Adrenal gland (tissue), 9 donors: ENCODE measurements at regions not wholly inside any gene's neighbourhood (a gene's known extent, or its start where the extent isn't known, plus 50 kb on each side); places are given as distances from the start of the nearest gene placed in this dataset.
A peak's percentile ranks its signal among the peaks of the same experiment; 100 is the strongest.

Source experiments
- DNase-seq, 7 donors: peaks; one replicate each; pipeline ENCODE4 v3.0.0-alpha.2; 2019 to 2020
- H3K27ac ChIP-seq, 5 donors: fragments of 200-600 bp; sonication (generic) in 4 of 5; 1 replicate in 3 of 5; 2 replicates in 2 of 5; pipeline versions ENCODE4 v1.5.1 to v1.8.0; 2016 to 2020; ENCODE audit warnings: mild to moderate bottlenecking in 1 of 5
- H3K27me3 ChIP-seq: fragments of 200-600 bp; 2 replicates; pipeline ENCODE4 v1.8.0; 2021
- H3K36me3 ChIP-seq, 2 donors: fragments of 200-600 bp; replicated peaks in 1 of 2; 1 replicate in 1 of 2; 2 replicates in 1 of 2; pipeline versions ENCODE4 v1.5.1 to v1.8.0; 2018 to 2022
- H3K4me1 ChIP-seq, 2 donors: fragments of 200-600 bp; replicated peaks in 1 of 2; 1 replicate in 1 of 2; 2 replicates in 1 of 2; pipeline versions ENCODE4 v1.5.1 to v1.8.0; 2018 to 2021
- H3K4me3 ChIP-seq, 4 donors: fragments of 200-600 bp; sonication (generic) in 3 of 4; one replicate each; pipeline ENCODE4 v1.5.1; 2016 to 2018
- H3K9me3 ChIP-seq, 3 donors: fragments of 200-600 bp; sonication (generic) in 1 of 3; replicated peaks in 1 of 3; 1 replicate in 2 of 3; 2 replicates in 1 of 3; pipeline versions ENCODE4 v1.5.1 to v1.8.0; 2016 to 2021
- CTCF ChIP-seq, 6 experiments: fragments of 450-650 bp in 4 of 6; fragments of 200-600 bp in 2 of 6; sonication (generic) in 1 of 6; IDR thresholded peaks; 1 replicate in 5 of 6; 2 replicates in 1 of 6; pipeline versions ENCODE4 v1.5.1 to v1.8.0; 2016 to 2021; ENCODE audit warnings: antibody characterized with exemption in 6 of 6, mild to moderate bottlenecking in 2 of 6, moderate library complexity in 1 of 6
- POLR2A ChIP-seq, 2 donors: fragments of 450-650 bp; IDR thresholded peaks; one replicate each; pipeline ENCODE4 v1.6.1; 2017; ENCODE audit warnings: antibody characterized with exemption in 2 of 2, mild to moderate bottlenecking in 2 of 2, moderate library complexity in 1 of 2
- WGBS, 4 donors: extraction: QIAGEN DNeasy Blood & Tissue Kit in 2 of 4; methylation state at CpG; one replicate each; pipeline versions ENCODE4 v1.1.5 to v1.1.7; 2013 to 2017; 5-methylcytosine and 5-hydroxymethylcytosine counted together
- intact Hi-C, 2 donors: fragments of 100-400 bp; cut with DNase I; formaldehyde crosslinking; loops; one replicate each; pipeline versions ENCODE4 v1.14.1 to v1.15.0; 2022 to 2023
- donor health status: healthy with polysubstance abuse.
- donor health status: Bipolar disorder and iron deficiency.
- donor health status: DM: yes; HTN: yes; CAD: no.
- donor health status: DM: no; HTN: no; CAD: no.
- donor health status: DM: no; HTN: no; CAD: no.

- H3K4me1 ChIP-seq = no peaks in the 10 kb centered on the region
- H3K9me3 ChIP-seq = no peaks in the 10 kb centered on the region
- no peak overlapping the region for H3K4me3 ChIP-seq
- DNase-seq = no peak
- WGBS, 4 donors = 61 to 94% (median 76%) methylated on average over 1 of the region's 1 CpG
- H3K36me3 ChIP-seq = no peaks in the 10 kb centered on the region
- H3K27ac ChIP-seq = no peak overlapping the region
- intact Hi-C loops = no loop called here
- TF ChIP-seq POLR2A (IDR thresholded peaks at IDR 0.05) (no peak), CTCF (IDR thresholded peaks at IDR 0.05) (no peak)
- H3K27me3 ChIP-seq = no peaks in the 10 kb centered on the region
Observed at GRCh38 chr20:6921717-6922386, 154.4 kb downstream of the BMP2 start.

GRCh38 chr20:6924681-6925080 lies 157.2 kb downstream of the BMP2 start:
- intact Hi-C loops = no loop called here
- H3K4me1 ChIP-seq = no peaks in the 10 kb centered on the region
- H3K36me3 ChIP-seq = no peaks in the 10 kb centered on the region
- TF ChIP-seq CTCF (IDR thresholded peaks at IDR 0.05) (no peak), POLR2A (IDR thresholded peaks at IDR 0.05) (no peak)
- H3K27ac ChIP-seq = no peak overlapping the region
- no peaks in the 10 kb centered on the region for H3K9me3 ChIP-seq
- H3K27me3 ChIP-seq = no peaks in the 10 kb centered on the region
- no peak overlapping the region for H3K4me3 ChIP-seq
- DNase-seq = no peak

GRCh38 chr20:6925744-6926278 lies 158.3 kb downstream of the BMP2 start:
- no peak for DNase-seq
- intact Hi-C loops = no loop called here
- no peaks in the 10 kb centered on the region for H3K4me1 ChIP-seq
- H3K27me3 ChIP-seq = no peaks in the 10 kb centered on the region
- no peaks in the 10 kb centered on the region for H3K36me3 ChIP-seq
- no peak overlapping the region for H3K27ac ChIP-seq
- no peak overlapping the region for H3K4me3 ChIP-seq
- 43 to 57% (median 47%) methylated on average over 2 of the region's 2 CpGs for WGBS, 4 donors
- TF ChIP-seq POLR2A (IDR thresholded peaks at IDR 0.05) = no peak
- TF ChIP-seq CTCF (IDR thresholded peaks at IDR 0.05) = no peak
- H3K9me3 ChIP-seq = no peaks in the 10 kb centered on the region

GRCh38 chr20:6940048-6940447 lies 172.6 kb downstream of the BMP2 start:
- Histone ChIP-seq H3K27me3 (no peaks in the 10 kb centered on the region), H3K36me3 (no peaks in the 10 kb centered on the region), H3K4me3 (no peak overlapping the region), H3K27ac (no peak overlapping the region), H3K4me1 (no peaks in the 10 kb centered on the region), H3K9me3 (no peaks in the 10 kb centered on the region)
- no peak for TF ChIP-seq CTCF (IDR thresholded peaks at IDR 0.05)
- no peak for TF ChIP-seq POLR2A (IDR thresholded peaks at IDR 0.05)
- DNase-seq = peak in 1 of 7 donors; percentile 0
- WGBS, 4 donors = 56 to 77% (median 61%) methylated on average over 5 of the region's 5 CpGs
- intact Hi-C loops = no loop called here
